Memory B cell (primary cell): ENCODE measurements at regions not wholly inside any gene's neighbourhood (a gene's known extent, or its start where the extent isn't known, plus 50 kb on each side); places are given as distances from the start of the nearest gene placed in this dataset.

Experiments
- ATAC-seq: fragments of 150-1000 bp; cut with Tn5 transposase; 2 replicates; pipeline ENCODE4 v1.10.0; 2021; ENCODE audit warnings: low read depth, mild to moderate bottlenecking, moderate library complexity
- DNase-seq, 2 donors: peaks; one replicate each; pipeline ENCODE4 v3.0.0; 2022; ENCODE audit warnings: low spot score in 2 of 2
- H3K27ac Mint-ChIP-seq: one replicate; pipeline ENCODE4 v1.8.0; 2022; ENCODE audit warnings: mild to moderate bottlenecking, moderate library complexity, mixed read lengths
- H3K27me3 Mint-ChIP-seq: one replicate; pipeline ENCODE4 v1.8.0; 2022; ENCODE audit warnings: mixed read lengths
- H3K36me3 Mint-ChIP-seq: one replicate; pipeline ENCODE4 v1.8.0; 2022; ENCODE audit warnings: mild to moderate bottlenecking, mixed read lengths
- H3K4me1 Mint-ChIP-seq: one replicate; pipeline ENCODE4 v1.8.0; 2022; ENCODE audit warnings: mixed read lengths
- H3K4me3 Mint-ChIP-seq: one replicate; pipeline ENCODE4 v1.8.0; 2022; ENCODE audit warnings: mild to moderate bottlenecking, moderate library complexity, mixed read lengths
- H3K9me3 Mint-ChIP-seq: one replicate; pipeline ENCODE4 v1.8.0; 2022; ENCODE audit warnings: mixed read lengths

- Mint-ChIP-seq H3K27me3 (no peaks in the 10 kb centered on the region), H3K27ac (no peak overlapping the region), H3K4me1 (no peaks in the 10 kb centered on the region), H3K36me3 (no peaks in the 10 kb centered on the region), H3K9me3 (no peaks in the 10 kb centered on the region), H3K4me3 (no peak overlapping the region)
- ATAC-seq (no peak), DNase-seq (no peak)
Observed at GRCh38 chr21:16554503-16554902, 824.7 kb downstream of the USP25 start.

- H3K9me3 Mint-ChIP-seq, result peaks cover 1% of the 10 kb centered on the region
- DNase-seq (no peak), ATAC-seq (no peak)
- no peak overlapping the region for H3K4me3 Mint-ChIP-seq
- no peak overlapping the region for H3K27ac Mint-ChIP-seq
- no peaks in the 10 kb centered on the region for H3K36me3 Mint-ChIP-seq
- H3K27me3 Mint-ChIP-seq, result no peaks in the 10 kb centered on the region
- no peaks in the 10 kb centered on the region for H3K4me1 Mint-ChIP-seq
Observed at GRCh38 chr21:16563116-16563515, 833.3 kb downstream of the USP25 start.

DNA sequence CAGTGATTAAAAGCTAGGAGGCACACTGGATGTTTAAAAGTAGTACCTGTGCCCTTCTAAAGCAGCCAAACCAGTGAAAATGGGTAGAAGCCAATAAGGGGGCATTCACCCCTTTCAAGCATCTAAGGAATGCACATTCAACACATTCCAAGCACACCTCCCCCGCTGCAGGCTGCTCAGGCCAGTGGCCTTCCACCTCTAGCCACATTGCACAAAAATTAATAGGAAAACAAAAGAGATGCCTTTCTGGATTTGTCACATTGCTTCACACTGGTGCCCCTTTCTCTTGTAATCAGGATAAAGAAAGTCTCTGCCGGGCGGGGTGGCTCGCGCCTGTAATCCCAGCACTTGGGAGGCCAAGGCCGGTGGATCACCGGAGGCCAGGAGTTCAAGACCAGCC is 834.0 kb downstream of the USP25 start:
- Mint-ChIP-seq H3K36me3 (no peaks in the 10 kb centered on the region), H3K27me3 (no peaks in the 10 kb centered on the region), H3K4me3 (no peak overlapping the region), H3K9me3 (peaks cover 1% of the 10 kb centered on the region), H3K4me1 (no peaks in the 10 kb centered on the region), H3K27ac (no peak overlapping the region)
- DNase-seq, result no peak
- no peak for ATAC-seq

GRCh38 chr21:16568244-16568643 is 838.5 kb downstream of the USP25 start:
- ATAC-seq, result no peak

GRCh38 chr21:16568661-16569060 is 838.9 kb downstream of the USP25 start:
- Mint-ChIP-seq H3K27ac (no peak overlapping the region), H3K9me3 (no peaks in the 10 kb centered on the region), H3K4me1 (no peaks in the 10 kb centered on the region), H3K27me3 (no peaks in the 10 kb centered on the region), H3K4me3 (no peak overlapping the region), H3K36me3 (no peaks in the 10 kb centered on the region)
- no peak for DNase-seq
- no peak for ATAC-seq

More at GRCh38 chr21:16568244-16568643, 838.5 kb downstream of the USP25 start:
- no peaks in the 10 kb centered on the region for H3K9me3 Mint-ChIP-seq
- no peak overlapping the region for H3K27ac Mint-ChIP-seq
- no peak overlapping the region for H3K4me3 Mint-ChIP-seq
- no peaks in the 10 kb centered on the region for H3K36me3 Mint-ChIP-seq
- no peak for DNase-seq
- H3K4me1 Mint-ChIP-seq, result no peaks in the 10 kb centered on the region
- no peaks in the 10 kb centered on the region for H3K27me3 Mint-ChIP-seq

- H3K27me3 Mint-ChIP-seq, result no peaks in the 10 kb centered on the region
- H3K36me3 Mint-ChIP-seq, result no peaks in the 10 kb centered on the region
- no peak overlapping the region for H3K27ac Mint-ChIP-seq
- H3K4me3 Mint-ChIP-seq, result no peak overlapping the region
- H3K4me1 Mint-ChIP-seq, result no peaks in the 10 kb centered on the region
- H3K9me3 Mint-ChIP-seq, result peaks cover 1% of the 10 kb centered on the region
- ATAC-seq (no peak), DNase-seq (no peak)
Observed at GRCh38 chr21:16569679-16570078, 839.9 kb downstream of the USP25 start.

GRCh38 chr21:16570171-16570570 is 840.4 kb downstream of the USP25 start:
- Mint-ChIP-seq H3K4me1 (no peaks in the 10 kb centered on the region), H3K27me3 (no peaks in the 10 kb centered on the region), H3K27ac (no peak overlapping the region), H3K36me3 (no peaks in the 10 kb centered on the region), H3K4me3 (no peak overlapping the region), H3K9me3 (peaks cover 1% of the 10 kb centered on the region)
- no peak for DNase-seq
- no peak for ATAC-seq

DNA sequence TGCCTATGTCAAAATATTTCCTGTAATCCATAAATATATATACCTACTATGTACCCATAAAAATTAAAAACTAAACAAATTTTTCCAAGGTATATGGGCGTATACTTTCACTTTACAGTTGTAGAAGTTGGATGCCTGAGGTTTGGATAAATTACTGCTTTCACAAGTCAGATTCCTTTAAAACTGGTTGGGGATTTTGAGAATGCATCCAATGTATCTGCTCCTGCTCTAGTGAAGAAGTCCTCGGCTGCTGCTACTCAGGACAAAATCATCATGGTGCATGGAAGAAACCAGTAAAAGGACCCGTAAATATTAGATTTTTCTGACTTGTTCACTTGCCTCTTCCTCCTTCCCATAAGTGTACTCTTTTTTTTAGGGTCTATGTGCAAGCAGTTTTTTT is 841.1 kb downstream of the USP25 start:
- Mint-ChIP-seq H3K27me3 (no peaks in the 10 kb centered on the region), H3K4me1 (no peaks in the 10 kb centered on the region), H3K27ac (no peak overlapping the region), H3K4me3 (no peak overlapping the region), H3K9me3 (peaks cover 1% of the 10 kb centered on the region), H3K36me3 (no peaks in the 10 kb centered on the region)
- no peak for ATAC-seq
- DNase-seq, result no peak

DNA sequence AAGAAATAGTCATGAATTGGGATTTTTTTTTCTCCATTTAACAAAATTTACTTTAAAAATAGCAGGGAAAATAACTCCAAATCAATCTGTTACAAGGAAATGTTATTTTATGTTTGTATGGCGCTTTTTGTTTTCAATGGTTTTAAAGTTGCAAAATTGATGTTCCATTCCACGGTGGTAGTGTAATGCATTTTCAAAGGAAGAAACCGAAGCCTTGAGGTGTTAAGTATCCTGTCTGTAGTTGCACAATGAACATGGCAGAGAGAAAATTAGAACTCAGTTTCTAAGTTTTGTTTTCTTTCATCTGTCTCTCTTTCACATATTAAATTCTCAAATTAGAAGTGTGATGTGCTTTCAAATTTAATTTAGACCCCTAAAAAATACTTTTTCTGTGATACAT is 841.8 kb downstream of the USP25 start:
- Mint-ChIP-seq H3K27me3 (no peaks in the 10 kb centered on the region), H3K4me1 (no peaks in the 10 kb centered on the region), H3K36me3 (no peaks in the 10 kb centered on the region), H3K27ac (no peak overlapping the region), H3K4me3 (no peak overlapping the region), H3K9me3 (peaks cover 2% of the 10 kb centered on the region)
- ATAC-seq, result no peak
- DNase-seq, result no peak

- peaks cover 2% of the 10 kb centered on the region for H3K9me3 Mint-ChIP-seq
- DNase-seq (no peak), ATAC-seq (no peak)
- H3K36me3 Mint-ChIP-seq, result no peaks in the 10 kb centered on the region
- no peaks in the 10 kb centered on the region for H3K27me3 Mint-ChIP-seq
- H3K4me3 Mint-ChIP-seq, result no peak overlapping the region
- no peak overlapping the region for H3K27ac Mint-ChIP-seq
- no peaks in the 10 kb centered on the region for H3K4me1 Mint-ChIP-seq
Observed at GRCh38 chr21:16572032-16572431, 842.2 kb downstream of the USP25 start.

DNA sequence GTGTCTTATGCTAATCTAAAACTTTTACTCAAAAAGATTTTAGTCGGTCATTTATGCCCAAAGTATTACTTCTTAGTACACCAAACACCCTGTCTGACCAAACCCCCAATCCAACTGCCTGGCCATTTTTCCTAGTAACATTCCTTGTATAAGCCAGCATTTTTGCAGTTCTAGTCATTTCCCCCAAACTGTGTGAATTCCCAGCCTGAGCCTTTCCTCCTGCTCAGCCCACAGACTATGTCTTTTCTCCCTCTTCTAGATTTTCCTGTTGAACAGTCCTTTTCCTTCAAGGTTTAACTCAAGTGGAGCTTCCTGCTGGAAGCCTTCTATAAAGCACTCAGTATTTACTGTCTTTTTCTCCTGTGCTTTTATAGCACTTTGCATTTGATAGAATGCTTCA is 843.8 kb downstream of the USP25 start:
- Mint-ChIP-seq H3K27me3 (no peaks in the 10 kb centered on the region), H3K4me1 (no peaks in the 10 kb centered on the region), H3K9me3 (peaks cover 2% of the 10 kb centered on the region), H3K36me3 (no peaks in the 10 kb centered on the region), H3K27ac (no peak overlapping the region), H3K4me3 (no peak overlapping the region)
- ATAC-seq, result no peak
- no peak for DNase-seq

GRCh38 chr21:16577975-16578374 is 848.2 kb downstream of the USP25 start:
- no peak for ATAC-seq
- H3K9me3 Mint-ChIP-seq, result peaks cover 2% of the 10 kb centered on the region
- H3K4me1 Mint-ChIP-seq, result no peaks in the 10 kb centered on the region
- H3K27me3 Mint-ChIP-seq, result no peaks in the 10 kb centered on the region
- H3K36me3 Mint-ChIP-seq, result no peaks in the 10 kb centered on the region
- no peak for DNase-seq
- no peak overlapping the region for H3K4me3 Mint-ChIP-seq
- H3K27ac Mint-ChIP-seq, result no peak overlapping the region

- ATAC-seq (no peak), DNase-seq (no peak)
- Mint-ChIP-seq H3K9me3 (peaks cover 2% of the 10 kb centered on the region), H3K36me3 (no peaks in the 10 kb centered on the region), H3K27me3 (no peaks in the 10 kb centered on the region), H3K27ac (no peak overlapping the region), H3K4me1 (no peaks in the 10 kb centered on the region), H3K4me3 (no peak overlapping the region)
Observed at GRCh38 chr21:16578912-16579311, 849.1 kb downstream of the USP25 start.

DNA sequence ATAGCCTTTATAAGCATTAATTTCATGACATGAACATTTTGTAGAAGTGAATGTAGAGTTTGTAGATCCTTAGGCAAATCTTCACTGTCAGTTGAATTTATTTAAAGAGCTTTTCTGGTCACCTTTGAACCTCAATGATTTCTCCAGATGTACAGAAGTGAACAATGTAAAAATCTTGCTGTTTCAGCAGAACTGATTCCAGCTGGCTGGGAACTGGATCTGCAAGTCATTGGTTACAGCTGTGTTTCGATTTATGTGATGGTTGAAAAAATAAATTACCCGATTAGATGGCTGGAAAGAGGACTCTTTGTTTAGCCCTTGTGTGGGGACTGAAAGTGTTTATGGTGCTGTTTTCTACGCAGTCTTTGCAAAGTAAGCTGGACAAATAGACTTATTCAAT is 849.8 kb downstream of the USP25 start:
- peaks cover 1% of the 10 kb centered on the region for H3K9me3 Mint-ChIP-seq
- no peaks in the 10 kb centered on the region for H3K36me3 Mint-ChIP-seq
- H3K4me1 Mint-ChIP-seq, result no peaks in the 10 kb centered on the region
- no peak overlapping the region for H3K4me3 Mint-ChIP-seq
- no peak for ATAC-seq
- DNase-seq, result no peak
- no peaks in the 10 kb centered on the region for H3K27me3 Mint-ChIP-seq
- H3K27ac Mint-ChIP-seq, result no peak overlapping the region

GRCh38 chr21:16580661-16581060 is 850.9 kb downstream of the USP25 start:
- H3K27me3 Mint-ChIP-seq, result no peaks in the 10 kb centered on the region

GRCh38 chr21:16583556-16583955 is 853.8 kb downstream of the USP25 start:
- DNase-seq (no peak), ATAC-seq (no peak)
- Mint-ChIP-seq H3K27ac (no peak overlapping the region), H3K4me3 (no peak overlapping the region), H3K4me1 (no peaks in the 10 kb centered on the region), H3K9me3 (no peaks in the 10 kb centered on the region), H3K36me3 (no peaks in the 10 kb centered on the region), H3K27me3 (no peaks in the 10 kb centered on the region)

More at GRCh38 chr21:16580661-16581060, 850.9 kb downstream of the USP25 start:
- DNase-seq, result no peak
- no peak for ATAC-seq
- H3K36me3 Mint-ChIP-seq, result no peaks in the 10 kb centered on the region
- H3K27ac Mint-ChIP-seq, result no peak overlapping the region
- H3K4me3 Mint-ChIP-seq, result no peak overlapping the region
- H3K9me3 Mint-ChIP-seq, result peaks cover 1% of the 10 kb centered on the region
- no peaks in the 10 kb centered on the region for H3K4me1 Mint-ChIP-seq
